LNCAP (cell line): ENCODE measurements at regions not wholly inside any gene's neighbourhood (a gene's known extent, or its start where the extent isn't known, plus 50 kb on each side); places are given as distances from the start of the nearest gene placed in this dataset.

ENCODE experiments used
- CTCF ChIP-seq: fragments of 450-650 bp; IDR thresholded peaks from 2 replicates; pipeline ENCODE4 v1.5.1; 2017; ENCODE audit warnings: mild to moderate bottlenecking

DNA sequence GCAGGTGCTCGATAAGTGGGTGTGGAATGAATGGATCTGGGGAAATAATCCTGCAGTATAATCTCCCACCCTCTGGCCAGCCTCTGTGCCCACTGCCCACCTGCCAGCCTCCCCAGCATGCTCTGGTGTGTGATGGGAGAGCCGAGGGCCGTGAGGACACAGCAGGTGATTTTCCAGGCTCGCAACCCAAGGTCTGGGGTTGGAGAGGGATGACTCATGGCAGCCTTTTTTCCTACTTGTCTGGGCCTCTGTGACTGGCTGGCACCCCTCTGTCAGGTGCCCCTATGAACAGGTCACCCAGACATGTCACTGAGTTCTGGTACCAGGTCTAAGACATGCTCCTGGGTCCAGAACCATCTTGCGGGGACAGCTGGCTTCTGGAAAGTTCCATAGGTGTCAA lies 385.7 kb upstream of the TNRC6C start:
- TF ChIP-seq CTCF: no peak

- no peak for TF ChIP-seq CTCF
Measured at GRCh38 chr17:77577491-77577890, 381.0 kb upstream of the TNRC6C start.

- TF ChIP-seq CTCF: no peak
Measured at GRCh38 chr17:77579131-77579530, 379.4 kb upstream of the TNRC6C start.

- TF ChIP-seq CTCF: no peak
Measured at GRCh38 chr17:77579682-77580081, 378.8 kb upstream of the TNRC6C start.

- TF ChIP-seq CTCF: no peak
Measured at GRCh38 chr17:77580531-77581270, 377.8 kb upstream of the TNRC6C start.

- no peak for TF ChIP-seq CTCF
Measured at GRCh38 chr17:77581480-77581879, 377.0 kb upstream of the TNRC6C start.

GRCh38 chr17:77585142-77585860 lies 373.2 kb upstream of the TNRC6C start:
- TF ChIP-seq CTCF: no peak
